ENCODE measurements at regions not wholly inside any gene's neighbourhood (a gene's known extent, or its start where the extent isn't known, plus 50 kb on each side); places are given as distances from the start of the nearest gene placed in this dataset.

GRCh38 chr2:67613227-67613626 is 216.1 kb downstream of the ETAA1 start:
- no peak for FAIRE-seq
- Histone ChIP-seq H3K27me3 (ENCODE audit: control insufficient read depth, extremely low read depth, insufficient read depth, low read length) (no peaks in the 10 kb centered on the region), H3K4me2 (ENCODE audit: control insufficient read depth, extremely low read depth, insufficient read depth, low read depth, low read length) (no peak overlapping the region), H3K79me2 (ENCODE audit: control insufficient read depth, insufficient read depth, low read length) (no peaks in the 10 kb centered on the region), H4K20me1 (ENCODE audit: control insufficient read depth, extremely low read depth, insufficient read depth, low read length) (no peaks in the 10 kb centered on the region), H3K36me3 (ENCODE audit: control insufficient read depth in 2 of 2, extremely low read depth in 1 of 2, insufficient read depth in 2 of 2, low read length in 2 of 2) (no peaks in the 10 kb centered on the region), H3K9me3 (ENCODE audit: control insufficient read depth, low read depth, low read length) (no peaks in the 10 kb centered on the region), H3K9me1 (ENCODE audit: control insufficient read depth, extremely low read depth, insufficient read depth, low read length) (no peaks in the 10 kb centered on the region), H3K4me1 (ENCODE audit: control insufficient read depth, extremely low read depth, insufficient read depth, low read length) (no peaks in the 10 kb centered on the region), H3K4me3 (ENCODE audit: control insufficient read depth in 2 of 3, extremely low read depth in 1 of 3, insufficient read depth in 2 of 3, low read depth in 1 of 3, low read length in 3 of 3) (no peak overlapping the region), H2AFZ (ENCODE audit: control insufficient read depth, low read length) (no peak overlapping the region), H3K27ac (ENCODE audit: control insufficient read depth, insufficient read depth, low read length) (no peak overlapping the region), H3K9ac (ENCODE audit: control insufficient read depth, extremely low read depth, insufficient read depth, low read length) (no peak overlapping the region)
- dilution Hi-C loops (cut with MboI; ENCODE audit: extremely low pct_ligation_motif_present, low sequenced_read_pairs), result no loop called here
- TF ChIP-seq, protein P1, sequence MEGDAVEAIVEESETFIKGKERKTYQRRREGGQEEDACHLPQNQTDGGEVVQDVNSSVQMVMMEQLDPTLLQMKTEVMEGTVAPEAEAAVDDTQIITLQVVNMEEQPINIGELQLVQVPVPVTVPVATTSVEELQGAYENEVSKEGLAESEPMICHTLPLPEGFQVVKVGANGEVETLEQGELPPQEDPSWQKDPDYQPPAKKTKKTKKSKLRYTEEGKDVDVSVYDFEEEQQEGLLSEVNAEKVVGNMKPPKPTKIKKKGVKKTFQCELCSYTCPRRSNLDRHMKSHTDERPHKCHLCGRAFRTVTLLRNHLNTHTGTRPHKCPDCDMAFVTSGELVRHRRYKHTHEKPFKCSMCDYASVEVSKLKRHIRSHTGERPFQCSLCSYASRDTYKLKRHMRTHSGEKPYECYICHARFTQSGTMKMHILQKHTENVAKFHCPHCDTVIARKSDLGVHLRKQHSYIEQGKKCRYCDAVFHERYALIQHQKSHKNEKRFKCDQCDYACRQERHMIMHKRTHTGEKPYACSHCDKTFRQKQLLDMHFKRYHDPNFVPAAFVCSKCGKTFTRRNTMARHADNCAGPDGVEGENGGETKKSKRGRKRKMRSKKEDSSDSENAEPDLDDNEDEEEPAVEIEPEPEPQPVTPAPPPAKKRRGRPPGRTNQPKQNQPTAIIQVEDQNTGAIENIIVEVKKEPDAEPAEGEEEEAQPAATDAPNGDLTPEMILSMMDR (optimal IDR thresholded peaks at IDR 0.05 in 1 of 3, IDR thresholded peaks at IDR 0.05 in 1 of 3, conservative IDR thresholded peaks at IDR 0.05 in 1 of 3; ENCODE audit: extremely low read depth in 1 of 3, insufficient read depth in 2 of 3, low read length in 3 of 3), result no peak
- no peak for TF ChIP-seq EZH2 (IDR thresholded peaks at IDR 0.05; ENCODE audit: low read length)
- no peak for DNase-seq (ENCODE audit: low read depth, low spot score)

GRCh38 chr2:67614454-67614853 is 217.3 kb downstream of the ETAA1 start:
- no peak for DNase-seq (ENCODE audit: low read depth, low spot score)
- no peaks in the 10 kb centered on the region for H3K9me1 ChIP-seq (ENCODE audit: control insufficient read depth, extremely low read depth, insufficient read depth, low read length)
- H3K9me3 ChIP-seq (ENCODE audit: control insufficient read depth, low read depth, low read length), result no peaks in the 10 kb centered on the region
- no peak overlapping the region for H3K27ac ChIP-seq (ENCODE audit: control insufficient read depth, insufficient read depth, low read length)
- H3K4me3 ChIP-seq (ENCODE audit: control insufficient read depth in 2 of 3, extremely low read depth in 1 of 3, insufficient read depth in 2 of 3, low read depth in 1 of 3, low read length in 3 of 3), result no peak overlapping the region
- H4K20me1 ChIP-seq (ENCODE audit: control insufficient read depth, extremely low read depth, insufficient read depth, low read length), result no peaks in the 10 kb centered on the region
- no peaks in the 10 kb centered on the region for H3K4me1 ChIP-seq (ENCODE audit: control insufficient read depth, extremely low read depth, insufficient read depth, low read length)
- no peaks in the 10 kb centered on the region for H3K79me2 ChIP-seq (ENCODE audit: control insufficient read depth, insufficient read depth, low read length)
- TF ChIP-seq, protein P1 (optimal IDR thresholded peaks at IDR 0.05 in 1 of 3, IDR thresholded peaks at IDR 0.05 in 1 of 3, conservative IDR thresholded peaks at IDR 0.05 in 1 of 3; ENCODE audit: extremely low read depth in 1 of 3, insufficient read depth in 2 of 3, low read length in 3 of 3), result no peak
- dilution Hi-C loops (cut with MboI; ENCODE audit: extremely low pct_ligation_motif_present, low sequenced_read_pairs), result no loop called here
- no peak overlapping the region for H3K4me2 ChIP-seq (ENCODE audit: control insufficient read depth, extremely low read depth, insufficient read depth, low read depth, low read length)
- H3K9ac ChIP-seq (ENCODE audit: control insufficient read depth, extremely low read depth, insufficient read depth, low read length), result no peak overlapping the region
- no peak for FAIRE-seq
- H2AFZ ChIP-seq (ENCODE audit: control insufficient read depth, low read length), result no peak overlapping the region
- H3K36me3 ChIP-seq (ENCODE audit: control insufficient read depth in 2 of 2, extremely low read depth in 1 of 2, insufficient read depth in 2 of 2, low read length in 2 of 2), result no peaks in the 10 kb centered on the region
- no peaks in the 10 kb centered on the region for H3K27me3 ChIP-seq (ENCODE audit: control insufficient read depth, extremely low read depth, insufficient read depth, low read length)
